CD4-positive, CD25-positive, alpha-beta regulatory T cell (primary cell): ENCODE measurements at regions not wholly inside any gene's neighbourhood (a gene's known extent, or its start where the extent isn't known, plus 50 kb on each side); places are given as distances from the start of the nearest gene placed in this dataset.

Experiments used
- ATAC-seq, 2 donors: fragments of 150-1000 bp; cut with Tn5 transposase; one replicate each; pipeline ENCODE4 v1.10.0; 2021; ENCODE audit warnings: low read depth in 2 of 2, moderate number of reproducible peaks in 2 of 2, moderate library complexity in 1 of 2
- DNase-seq, 3 donors: peaks; one replicate each; pipeline versions ENCODE4 v3.0.0 to v3.0.0-alpha.2; 2012 to 2022; ENCODE audit warnings: mixed read lengths in 1 of 3
- H3K27ac ChIP-seq: one replicate; pipeline ENCODE4 v1.7.0; 2013; ENCODE audit warnings: mild to moderate bottlenecking, low read length; ENCODE audit not compliant: insufficient read depth, poor library complexity, severe bottlenecking
- H3K27me3 ChIP-seq: one replicate; pipeline ENCODE4 v1.7.0; 2013; ENCODE audit warnings: low read length; ENCODE audit not compliant: control insufficient read depth, insufficient read depth
- H3K36me3 ChIP-seq: one replicate; pipeline ENCODE4 v1.7.0; 2013; ENCODE audit warnings: mild to moderate bottlenecking, low read length, moderate library complexity; ENCODE audit not compliant: control insufficient read depth, insufficient read depth
- H3K4me1 ChIP-seq: 2 replicates; pipeline ENCODE4 v1.7.0; 2013; ENCODE audit warnings: mild to moderate bottlenecking, low read length; ENCODE audit not compliant: insufficient read depth, control insufficient read depth, poor library complexity, severe bottlenecking
- H3K4me3 ChIP-seq: one replicate; pipeline ENCODE4 v1.7.0; 2013; ENCODE audit warnings: low read depth, mild to moderate bottlenecking, low read length, moderate library complexity
- H3K9me3 ChIP-seq, 2 experiments: 1 replicate in 1 of 2; 2 replicates in 1 of 2; pipeline ENCODE4 v1.7.0; 2013; ENCODE audit warnings: low read length in 2 of 2, mild to moderate bottlenecking in 1 of 2, moderate library complexity in 1 of 2; ENCODE audit not compliant: control insufficient read depth in 2 of 2
- H3K27ac Mint-ChIP-seq, 3 donors: one replicate each; pipeline ENCODE4 v1.8.0; 2020 to 2022; ENCODE audit warnings: mild to moderate bottlenecking in 3 of 3, mixed read lengths in 3 of 3, moderate library complexity in 2 of 3
- H3K27me3 Mint-ChIP-seq: one replicate; pipeline ENCODE4 v1.8.0; 2022; ENCODE audit warnings: mild to moderate bottlenecking, mixed read lengths
- H3K36me3 Mint-ChIP-seq: one replicate; pipeline ENCODE4 v1.8.0; 2020; ENCODE audit warnings: mixed read lengths
- H3K4me1 Mint-ChIP-seq, 4 donors: one replicate each; pipeline ENCODE4 v1.8.0; 2020 to 2022; ENCODE audit warnings: mixed read lengths in 4 of 4, mild to moderate bottlenecking in 1 of 4
- H3K4me3 Mint-ChIP-seq, 4 donors: one replicate each; pipeline ENCODE4 v1.8.0; 2020 to 2022; ENCODE audit warnings: mild to moderate bottlenecking in 4 of 4, mixed read lengths in 4 of 4, moderate library complexity in 3 of 4
- H3K9me3 Mint-ChIP-seq, 7 donors: one replicate each; pipeline ENCODE4 v1.8.0; 2020 to 2022; ENCODE audit warnings: mixed read lengths in 7 of 7, mild to moderate bottlenecking in 3 of 7, moderate library complexity in 2 of 7

GRCh38 chr20:7459083-7459482 lies 481.2 kb downstream of the HAO1 start:
- H3K9me3 Mint-ChIP-seq, result peaks cover 0 to 18% (median 7%) of the 10 kb centered on the region in 7 donors
- no peaks in the 10 kb centered on the region for H3K27me3 Mint-ChIP-seq
- no peak overlapping the region for H3K27ac Mint-ChIP-seq
- H3K36me3 Mint-ChIP-seq, result no peaks in the 10 kb centered on the region
- DNase-seq, result no peak
- H3K4me3 ChIP-seq, result no peak overlapping the region
- H3K4me3 Mint-ChIP-seq, result no peak overlapping the region
- H3K27me3 ChIP-seq, result no peaks in the 10 kb centered on the region
- no peaks in the 10 kb centered on the region for H3K4me1 Mint-ChIP-seq
- peaks cover 0 to 5% of the 10 kb centered on the region in 2 experiments for H3K9me3 ChIP-seq
- no peak for ATAC-seq
- no peaks in the 10 kb centered on the region for H3K4me1 ChIP-seq
- H3K36me3 ChIP-seq, result no peaks in the 10 kb centered on the region
- no peak overlapping the region for H3K27ac ChIP-seq

- Histone ChIP-seq H3K9me3 (no peaks in the 10 kb centered on the region), H3K27ac (no peak overlapping the region), H3K27me3 (no peaks in the 10 kb centered on the region), H3K4me3 (no peak overlapping the region), H3K36me3 (no peaks in the 10 kb centered on the region), H3K4me1 (no peaks in the 10 kb centered on the region)
- Mint-ChIP-seq H3K9me3 (peaks cover 1 to 20% (median 6%) of the 10 kb centered on the region in 7 donors), H3K4me3 (no peak overlapping the region), H3K36me3 (no peaks in the 10 kb centered on the region), H3K27me3 (no peaks in the 10 kb centered on the region), H3K4me1 (no peaks in the 10 kb centered on the region), H3K27ac (no peak overlapping the region)
- DNase-seq (no peak), ATAC-seq (no peak)
Measured at GRCh38 chr20:7463290-7463689, 477.0 kb downstream of the HAO1 start.

GRCh38 chr20:7470912-7471311 lies 469.3 kb downstream of the HAO1 start:
- no peak overlapping the region for H3K27ac Mint-ChIP-seq
- H3K27me3 Mint-ChIP-seq, result no peaks in the 10 kb centered on the region

GRCh38 chr20:7490288-7490687 lies 450.0 kb downstream of the HAO1 start:
- Histone ChIP-seq H3K4me3 (no peak overlapping the region), H3K27me3 (no peaks in the 10 kb centered on the region), H3K36me3 (no peaks in the 10 kb centered on the region), H3K27ac (no peak overlapping the region), H3K4me1 (no peaks in the 10 kb centered on the region), H3K9me3 (no peaks in the 10 kb centered on the region)
- H3K9me3 Mint-ChIP-seq, result peaks cover 2 to 43% (median 6%) of the 10 kb centered on the region in 7 donors
- no peak overlapping the region for H3K4me3 Mint-ChIP-seq
- no peaks in the 10 kb centered on the region for H3K36me3 Mint-ChIP-seq
- no peaks in the 10 kb centered on the region for H3K4me1 Mint-ChIP-seq
- H3K27me3 Mint-ChIP-seq, result no peaks in the 10 kb centered on the region
- no peak overlapping the region for H3K27ac Mint-ChIP-seq
- DNase-seq (no peak), ATAC-seq (no peak)

More at GRCh38 chr20:7470912-7471311, 469.3 kb downstream of the HAO1 start:
- peaks cover 4 to 26% (median 6%) of the 10 kb centered on the region in 7 donors for H3K9me3 Mint-ChIP-seq
- no peaks in the 10 kb centered on the region for H3K36me3 Mint-ChIP-seq
- H3K36me3 ChIP-seq, result no peaks in the 10 kb centered on the region
- ATAC-seq (no peak), DNase-seq (no peak)
- H3K4me1 ChIP-seq, result no peaks in the 10 kb centered on the region
- no peak overlapping the region for H3K27ac ChIP-seq
- H3K4me3 Mint-ChIP-seq, result no peak overlapping the region
- H3K4me1 Mint-ChIP-seq, result no peaks in the 10 kb centered on the region
- no peaks in the 10 kb centered on the region for H3K27me3 ChIP-seq
- H3K9me3 ChIP-seq, result peaks cover 0 to 4% of the 10 kb centered on the region in 2 experiments
- H3K4me3 ChIP-seq, result no peak overlapping the region

- H3K4me1 Mint-ChIP-seq, result no peaks in the 10 kb centered on the region
- ATAC-seq (no peak), DNase-seq (no peak)
- Histone ChIP-seq H3K27me3 (no peaks in the 10 kb centered on the region), H3K4me1 (no peaks in the 10 kb centered on the region), H3K4me3 (no peak overlapping the region), H3K27ac (no peak overlapping the region), H3K36me3 (no peaks in the 10 kb centered on the region), H3K9me3 (no peaks in the 10 kb centered on the region)
- no peaks in the 10 kb centered on the region for H3K36me3 Mint-ChIP-seq
- no peaks in the 10 kb centered on the region for H3K27me3 Mint-ChIP-seq
- no peak overlapping the region for H3K27ac Mint-ChIP-seq
- H3K9me3 Mint-ChIP-seq, result peaks cover 2 to 36% (median 6%) of the 10 kb centered on the region in 7 donors
- no peak overlapping the region for H3K4me3 Mint-ChIP-seq
Measured at GRCh38 chr20:7492257-7492656, 448.0 kb downstream of the HAO1 start.

- Histone ChIP-seq H3K4me1 (no peaks in the 10 kb centered on the region), H3K27me3 (no peaks in the 10 kb centered on the region), H3K27ac (no peak overlapping the region), H3K4me3 (no peak overlapping the region), H3K9me3 (no peaks in the 10 kb centered on the region), H3K36me3 (no peaks in the 10 kb centered on the region)
- DNase-seq, result no peak
- no peak overlapping the region for H3K27ac Mint-ChIP-seq
- H3K9me3 Mint-ChIP-seq, result peaks cover 2 to 33% (median 6%) of the 10 kb centered on the region in 7 donors
- no peaks in the 10 kb centered on the region for H3K36me3 Mint-ChIP-seq
- H3K4me3 Mint-ChIP-seq, result no peak overlapping the region
- no peaks in the 10 kb centered on the region for H3K4me1 Mint-ChIP-seq
- ATAC-seq, result no peak
- no peaks in the 10 kb centered on the region for H3K27me3 Mint-ChIP-seq
Measured at GRCh38 chr20:7493311-7493710, 446.9 kb downstream of the HAO1 start.

GRCh38 chr20:7496394-7496991 lies 443.8 kb downstream of the HAO1 start:
- H3K27me3 Mint-ChIP-seq, result no peaks in the 10 kb centered on the region
- no peaks in the 10 kb centered on the region for H3K4me1 Mint-ChIP-seq
- no peak overlapping the region for H3K27ac ChIP-seq
- no peaks in the 10 kb centered on the region for H3K36me3 ChIP-seq
- H3K27me3 ChIP-seq, result no peaks in the 10 kb centered on the region
- peaks cover 2 to 29% (median 6%) of the 10 kb centered on the region in 7 donors for H3K9me3 Mint-ChIP-seq
- no peaks in the 10 kb centered on the region for H3K36me3 Mint-ChIP-seq
- no peaks in the 10 kb centered on the region for H3K9me3 ChIP-seq
- H3K4me3 ChIP-seq, result no peak overlapping the region
- no peak overlapping the region for H3K4me3 Mint-ChIP-seq
- H3K4me1 ChIP-seq, result no peaks in the 10 kb centered on the region
- no peak for DNase-seq
- no peak for ATAC-seq
- no peak overlapping the region for H3K27ac Mint-ChIP-seq

GRCh38 chr20:7497985-7498384 lies 442.3 kb downstream of the HAO1 start:
- H3K9me3 ChIP-seq, result no peaks in the 10 kb centered on the region
- H3K36me3 ChIP-seq, result no peaks in the 10 kb centered on the region
- H3K4me1 ChIP-seq, result no peaks in the 10 kb centered on the region
- H3K27me3 ChIP-seq, result no peaks in the 10 kb centered on the region
- ATAC-seq (no peak), DNase-seq (no peak)
- Mint-ChIP-seq H3K4me1 (no peaks in the 10 kb centered on the region), H3K36me3 (no peaks in the 10 kb centered on the region), H3K27ac (no peak overlapping the region), H3K27me3 (no peaks in the 10 kb centered on the region), H3K4me3 (no peak overlapping the region), H3K9me3 (peaks cover 0 to 21% (median 4%) of the 10 kb centered on the region in 7 donors)
- no peak overlapping the region for H3K4me3 ChIP-seq
- H3K27ac ChIP-seq, result no peak overlapping the region
